Liver (tissue), 8 donors: ENCODE measurements at regions not wholly inside any gene's neighbourhood (a gene's known extent, or its start where the extent isn't known, plus 50 kb on each side); places are given as distances from the start of the nearest gene placed in this dataset.

Experiments
- DNase-seq: peaks from one replicate; pipeline ENCODE4 v3.0.0-alpha.2; 2017; ENCODE audit warnings: low spot score
- H3K27ac ChIP-seq, 2 donors: one replicate each; pipeline ENCODE4 v1.7.0; 2013; ENCODE audit warnings: inconsistent platforms in 2 of 2, low read length in 2 of 2, control low read depth in 1 of 2, low read depth in 1 of 2, mild to moderate bottlenecking in 1 of 2
- H3K27me3 ChIP-seq, 4 donors: one replicate each; pipeline versions ENCODE4 v1.6.1 to v1.7.0; 2013; ENCODE audit warnings: low read length in 3 of 4, inconsistent platforms in 1 of 4, mild to moderate bottlenecking in 1 of 4, moderate library complexity in 1 of 4; ENCODE audit not compliant: control insufficient read depth in 4 of 4, insufficient read depth in 4 of 4
- H3K36me3 ChIP-seq, 4 donors: one replicate each; pipeline versions ENCODE4 v1.6.1 to v1.7.0; 2013; ENCODE audit warnings: low read length in 3 of 4, mild to moderate bottlenecking in 3 of 4, low read depth in 1 of 4, moderate library complexity in 1 of 4; ENCODE audit not compliant: control insufficient read depth in 4 of 4, insufficient read depth in 3 of 4
- H3K4me1 ChIP-seq, 4 donors: one replicate each; pipeline versions ENCODE4 v1.6.1 to v1.7.0; 2013; ENCODE audit warnings: low read length in 3 of 4, mild to moderate bottlenecking in 3 of 4, moderate library complexity in 1 of 4; ENCODE audit not compliant: control insufficient read depth in 4 of 4, insufficient read depth in 4 of 4
- H3K4me3 ChIP-seq, 3 donors: one replicate each; pipeline versions ENCODE4 v1.6.1 to v1.7.0; 2013; ENCODE audit warnings: low read length in 3 of 3, control low read depth in 1 of 3, low read depth in 1 of 3, mild to moderate bottlenecking in 1 of 3
- H3K9ac ChIP-seq, 2 donors: one replicate each; pipeline ENCODE4 v1.7.0; 2013; ENCODE audit warnings: low read length in 2 of 2, mild to moderate bottlenecking in 2 of 2, moderate library complexity in 2 of 2, control low read depth in 1 of 2, low read depth in 1 of 2
- H3K9me3 ChIP-seq, 4 donors: one replicate each; pipeline versions ENCODE4 v1.6.1 to v1.7.0; 2013; ENCODE audit warnings: low read length in 3 of 4; ENCODE audit not compliant: control insufficient read depth in 4 of 4
- EGR1 ChIP-seq, 2 donors: IDR thresholded peaks; 2 replicates each; pipeline ENCODE4 v1.6.1; 2016 to 2018; ENCODE audit warnings: antibody characterized with exemption in 2 of 2, low read depth in 2 of 2
- FOXA1 ChIP-seq: IDR thresholded peaks from 2 replicates; pipeline ENCODE4 v1.6.1; 2016; ENCODE audit warnings: antibody characterized with exemption
- FOXA2 ChIP-seq: IDR thresholded peaks from 2 replicates; pipeline ENCODE4 v1.6.1; 2016; ENCODE audit warnings: antibody characterized with exemption
- HNF4A ChIP-seq, 2 donors: conservative IDR thresholded peaks; 2 replicates each; pipeline ENCODE4 v1.6.1; 2016; ENCODE audit warnings: antibody characterized with exemption in 2 of 2, mild to moderate bottlenecking in 2 of 2
- JUND ChIP-seq, 2 donors: IDR thresholded peaks; 2 replicates each; pipeline ENCODE4 v1.6.1; 2016; ENCODE audit warnings: antibody characterized with exemption in 2 of 2
- NR2F2 ChIP-seq: IDR thresholded peaks from 2 replicates; pipeline ENCODE4 v1.6.1; 2016; ENCODE audit warnings: antibody characterized with exemption
- RXRA ChIP-seq, 2 donors: IDR thresholded peaks; 2 replicates each; pipeline ENCODE4 v1.6.1; 2017 to 2018; ENCODE audit warnings: antibody characterized with exemption in 2 of 2, mild to moderate bottlenecking in 1 of 2
- SP1 ChIP-seq: IDR thresholded peaks from 2 replicates; pipeline ENCODE4 v1.6.1; 2018; ENCODE audit warnings: antibody characterized with exemption, mild to moderate bottlenecking
- TAF1 ChIP-seq: conservative IDR thresholded peaks from 2 replicates; pipeline ENCODE4 v1.6.1; 2016; ENCODE audit warnings: antibody characterized with exemption, mild to moderate bottlenecking
- WGBS: extraction: QIAGEN DNeasy Blood & Tissue Kit; methylation state at CpG from one replicate; pipeline ENCODE4 v1.1.7; 2013; 5-methylcytosine and 5-hydroxymethylcytosine counted together
- TF ChIP-seq, protein P1 (sequence below): fragments of 150-350 bp; IDR thresholded peaks from 2 replicates; pipeline ENCODE4 v1.5.1; 2017; ENCODE audit warnings: improper control_type of control experiment, low read depth, low read length; ENCODE audit not compliant: missing input control
- TF ChIP-seq, protein P2 (sequence below): IDR thresholded peaks from 2 replicates; pipeline ENCODE4 v1.6.1; 2016; ENCODE audit warnings: antibody characterized with exemption
- TF ChIP-seq, protein P3 (sequence below): IDR thresholded peaks from 2 replicates; pipeline ENCODE4 v1.6.1; 2016; ENCODE audit warnings: antibody characterized with exemption
- donor health status: healthy.
- donor health status: healthy.
- donor health status: healthy.
- donor health status: healthy.
- donor health status: healthy.

DNA sequence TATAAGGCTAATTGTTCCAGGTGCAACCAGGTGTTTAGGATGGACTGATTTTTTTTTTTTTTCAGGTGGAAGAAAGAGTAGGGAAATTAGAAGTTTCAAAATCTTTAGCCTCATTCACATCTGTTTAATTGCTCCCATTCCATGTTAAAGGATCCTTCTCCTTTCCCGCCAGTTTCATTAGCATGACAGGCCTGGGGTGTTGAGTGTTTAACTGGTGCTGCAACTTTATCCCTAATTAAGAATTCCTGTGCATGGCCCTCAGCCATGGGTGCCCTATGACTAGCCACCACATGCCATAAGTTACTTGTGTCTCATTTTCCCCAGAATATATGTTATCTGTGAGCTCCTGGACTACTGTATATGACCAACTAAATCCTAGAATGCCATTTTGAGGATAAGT, 501.4 kb downstream of the NSUN3 start (continued):
- TF ChIP-seq NR2F2 (no peak), EGR1 (IDR thresholded peaks at IDR 0.05; ENCODE audit: low read depth in 2 of 2) (no peak), TAF1 (no peak), RXRA (IDR thresholded peaks at IDR 0.05) (no peak)
- TF ChIP-seq, protein P1, sequence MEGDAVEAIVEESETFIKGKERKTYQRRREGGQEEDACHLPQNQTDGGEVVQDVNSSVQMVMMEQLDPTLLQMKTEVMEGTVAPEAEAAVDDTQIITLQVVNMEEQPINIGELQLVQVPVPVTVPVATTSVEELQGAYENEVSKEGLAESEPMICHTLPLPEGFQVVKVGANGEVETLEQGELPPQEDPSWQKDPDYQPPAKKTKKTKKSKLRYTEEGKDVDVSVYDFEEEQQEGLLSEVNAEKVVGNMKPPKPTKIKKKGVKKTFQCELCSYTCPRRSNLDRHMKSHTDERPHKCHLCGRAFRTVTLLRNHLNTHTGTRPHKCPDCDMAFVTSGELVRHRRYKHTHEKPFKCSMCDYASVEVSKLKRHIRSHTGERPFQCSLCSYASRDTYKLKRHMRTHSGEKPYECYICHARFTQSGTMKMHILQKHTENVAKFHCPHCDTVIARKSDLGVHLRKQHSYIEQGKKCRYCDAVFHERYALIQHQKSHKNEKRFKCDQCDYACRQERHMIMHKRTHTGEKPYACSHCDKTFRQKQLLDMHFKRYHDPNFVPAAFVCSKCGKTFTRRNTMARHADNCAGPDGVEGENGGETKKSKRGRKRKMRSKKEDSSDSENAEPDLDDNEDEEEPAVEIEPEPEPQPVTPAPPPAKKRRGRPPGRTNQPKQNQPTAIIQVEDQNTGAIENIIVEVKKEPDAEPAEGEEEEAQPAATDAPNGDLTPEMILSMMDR = no peak

DNA sequence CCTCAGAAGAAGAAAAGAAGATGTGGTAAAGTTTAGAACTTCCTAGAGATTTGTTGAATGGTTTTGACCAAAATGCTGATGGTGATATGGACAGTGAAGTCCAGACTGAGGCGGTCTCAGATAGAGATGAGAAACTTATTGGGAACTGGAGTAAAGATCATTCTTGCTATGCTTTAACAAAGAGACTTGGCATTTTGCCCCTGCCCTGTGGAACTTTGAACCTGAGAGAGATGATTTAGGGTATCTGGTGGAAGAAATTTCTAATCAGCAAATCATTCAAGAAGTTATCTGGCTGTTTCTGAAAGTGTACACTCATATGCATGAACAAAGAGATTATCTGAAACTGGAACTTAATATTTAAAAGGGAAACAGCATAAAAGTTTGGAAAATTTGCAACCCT, 505.2 kb downstream of the NSUN3 start:
- no peak for DNase-seq
- TF ChIP-seq FOXA2 (no peak), SP1 (no peak), HNF4A (conservative IDR thresholded peaks at IDR 0.05) (peak; percentile 53 to 59), RXRA (IDR thresholded peaks at IDR 0.05) (peak; percentile 19 to 36)
- no peaks in the 10 kb centered on the region for H3K9me3 ChIP-seq
- peaks cover 0 to 6% (median under 1%) of the 10 kb centered on the region in 4 donors for H3K4me1 ChIP-seq
- no peaks in the 10 kb centered on the region for H3K36me3 ChIP-seq
- H3K4me3 ChIP-seq = no peak overlapping the region
- no peaks in the 10 kb centered on the region for H3K27me3 ChIP-seq
- no peak overlapping the region for H3K27ac ChIP-seq
- H3K9ac ChIP-seq = no peak overlapping the region
- 0% methylated on average over 1 of the region's 1 CpG for WGBS

DNA sequence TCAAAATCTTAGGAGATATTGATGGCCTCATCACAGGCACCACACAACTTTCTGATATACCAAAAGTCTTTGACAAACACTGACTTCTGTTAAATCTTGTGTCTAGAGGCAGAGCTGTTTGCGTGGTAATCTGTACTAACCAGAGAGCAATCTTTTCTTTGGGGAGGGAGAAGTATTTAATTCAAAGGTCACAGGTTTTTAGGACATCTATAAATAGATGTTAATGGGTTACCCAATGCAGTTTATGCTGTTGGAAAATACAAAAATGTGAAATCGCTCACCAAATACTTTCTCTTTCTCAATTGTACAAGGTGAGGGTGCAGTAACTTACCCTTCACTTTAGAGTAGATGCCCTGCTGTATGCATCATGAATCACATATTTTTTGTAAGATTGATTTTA, 510.5 kb downstream of the NSUN3 start:
- no peak overlapping the region for H3K27ac ChIP-seq
- no peaks in the 10 kb centered on the region for H3K9me3 ChIP-seq
- no peak overlapping the region for H3K9ac ChIP-seq
- no peaks in the 10 kb centered on the region for H3K36me3 ChIP-seq
- no peaks in the 10 kb centered on the region for H3K27me3 ChIP-seq
- no peak overlapping the region for H3K4me3 ChIP-seq
- no peak for DNase-seq
- peaks cover 2 to 6% (median 3%) of the 10 kb centered on the region in 4 donors for H3K4me1 ChIP-seq
- peak; percentile 4 to 28 for TF ChIP-seq HNF4A (conservative IDR thresholded peaks at IDR 0.05)
- no peak for TF ChIP-seq JUND (IDR thresholded peaks at IDR 0.05)
- TF ChIP-seq SP1 = peak; percentile 59
- peak; percentile 35 to 42 for TF ChIP-seq RXRA (IDR thresholded peaks at IDR 0.05)
- WGBS = 37% methylated on average over 2 of the region's 2 CpGs

DNA sequence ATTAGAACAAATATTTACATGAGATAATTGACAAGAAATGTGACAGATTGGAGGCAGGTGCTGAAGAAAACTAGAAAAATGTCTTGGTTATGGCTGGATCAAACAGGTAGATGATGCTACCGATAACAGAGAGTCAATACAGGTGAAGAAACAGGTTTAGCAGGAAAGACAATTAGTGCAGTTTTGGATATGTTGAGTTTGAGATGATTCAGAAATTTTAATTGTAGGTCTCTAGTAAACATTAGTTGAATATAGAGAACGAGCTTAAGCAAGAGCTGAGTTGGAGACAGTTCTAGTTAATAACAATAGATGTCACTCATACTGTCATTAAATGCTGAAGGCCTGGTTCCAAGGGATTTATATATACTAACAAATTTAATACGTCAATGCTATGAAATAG, 524.4 kb downstream of the NSUN3 start:
- H3K36me3 ChIP-seq = no peaks in the 10 kb centered on the region
- no peaks in the 10 kb centered on the region for H3K9me3 ChIP-seq
- no peak overlapping the region for H3K9ac ChIP-seq
- WGBS = 87% methylated on average over 3 of the region's 3 CpGs
- no peaks in the 10 kb centered on the region for H3K4me1 ChIP-seq
- H3K27ac ChIP-seq = no peak overlapping the region
- no peaks in the 10 kb centered on the region for H3K27me3 ChIP-seq
- H3K4me3 ChIP-seq = no peak overlapping the region
- TF ChIP-seq, protein P2, sequence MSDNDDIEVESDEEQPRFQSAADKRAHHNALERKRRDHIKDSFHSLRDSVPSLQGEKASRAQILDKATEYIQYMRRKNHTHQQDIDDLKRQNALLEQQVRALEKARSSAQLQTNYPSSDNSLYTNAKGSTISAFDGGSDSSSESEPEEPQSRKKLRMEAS = no peak
- TF ChIP-seq TAF1 (no peak), RXRA (IDR thresholded peaks at IDR 0.05) (no peak), FOXA1 (no peak), EGR1 (IDR thresholded peaks at IDR 0.05; ENCODE audit: low read depth in 2 of 2) (no peak)
- TF ChIP-seq, protein P1 = no peak
- TF ChIP-seq, protein P3, sequence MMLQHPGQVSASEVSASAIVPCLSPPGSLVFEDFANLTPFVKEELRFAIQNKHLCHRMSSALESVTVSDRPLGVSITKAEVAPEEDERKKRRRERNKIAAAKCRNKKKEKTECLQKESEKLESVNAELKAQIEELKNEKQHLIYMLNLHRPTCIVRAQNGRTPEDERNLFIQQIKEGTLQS = no peak
- DNase-seq = no peak
